Endothelial cell of hepatic sinusoid (primary cell): ENCODE measurements at regions not wholly inside any gene's neighbourhood (a gene's known extent, or its start where the extent isn't known, plus 50 kb on each side); places are given as distances from the start of the nearest gene placed in this dataset.

ENCODE experiments used
- in situ Hi-C: cut with HindIII; loops from 2 replicates; pipeline ENCODE4 v1.10.0; 2017; ENCODE audit warnings: low sequenced_read_pairs

DNA sequence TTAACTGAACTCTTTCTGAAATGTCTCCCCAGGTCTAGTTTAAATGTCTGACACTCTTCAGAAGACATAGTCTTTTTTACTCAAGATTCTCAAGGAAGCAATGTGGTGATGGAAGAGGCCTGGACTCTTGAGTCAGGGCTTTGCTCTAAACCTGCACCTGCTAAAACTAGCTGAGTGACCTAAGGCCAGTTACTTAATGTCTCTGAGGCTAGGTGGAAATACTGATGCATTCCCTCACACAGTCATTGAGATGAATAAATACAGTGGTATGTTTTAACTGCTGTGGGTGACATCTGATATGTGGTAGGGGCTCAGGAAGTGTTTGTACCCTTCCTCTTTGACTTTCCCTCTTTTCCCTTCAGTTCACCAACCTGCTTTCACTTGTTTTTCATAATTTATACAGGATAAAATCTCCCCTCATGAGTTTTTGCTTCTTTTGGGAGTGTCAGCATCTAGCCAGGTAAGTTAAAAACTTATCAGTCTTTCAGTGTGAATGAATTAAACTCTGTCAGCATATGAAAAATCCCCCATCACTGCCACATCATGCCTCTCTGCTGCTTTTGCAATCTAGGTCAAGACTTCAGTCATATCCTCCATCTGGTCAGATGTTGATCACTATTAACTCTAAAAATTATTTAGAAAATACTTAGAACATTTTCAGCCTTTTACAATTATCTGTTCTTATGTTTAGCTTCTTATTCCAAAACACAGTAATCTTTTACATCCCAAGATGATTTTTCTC, 178.7 kb upstream of the TNFAIP3 start:
- in situ Hi-C loops = no loop called here

DNA sequence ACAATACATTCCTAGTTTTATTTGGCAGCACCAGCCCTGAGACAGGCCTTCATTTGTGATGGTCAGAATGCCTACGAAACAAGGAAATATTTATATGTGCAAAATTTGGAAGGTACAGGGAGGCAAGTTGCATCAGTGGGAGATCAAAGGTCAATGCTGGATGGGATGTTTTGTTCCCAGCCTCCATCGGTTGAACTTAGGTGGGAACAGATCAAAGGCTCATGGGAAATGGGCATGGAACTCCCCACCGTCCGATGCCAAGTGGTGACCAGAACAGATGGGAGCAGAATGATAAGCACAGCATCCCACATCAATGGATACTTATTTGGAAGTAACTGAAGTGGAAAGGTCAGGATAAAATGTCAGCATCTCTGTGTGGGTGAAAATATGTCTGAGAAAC, 177.7 kb upstream of the TNFAIP3 start:
- in situ Hi-C loops = no loop called here

DNA sequence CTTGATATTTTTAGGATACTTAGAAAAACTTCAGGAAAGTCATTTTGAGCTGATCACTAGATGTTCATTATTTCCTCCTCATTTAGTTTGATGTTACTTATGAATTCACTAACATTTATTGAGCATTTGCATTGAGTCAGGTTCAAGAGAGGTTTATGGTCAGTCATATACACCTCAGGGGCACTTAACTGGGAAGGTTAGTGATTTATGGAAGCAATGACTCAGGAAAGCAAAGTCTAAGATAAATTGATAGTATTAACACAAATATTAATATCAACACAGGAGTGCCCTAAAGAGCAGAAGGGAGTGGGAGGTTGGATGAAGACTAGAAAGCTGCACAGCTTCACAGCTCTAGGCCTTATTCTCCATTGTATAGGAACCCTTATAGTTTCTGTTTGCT, 177.0 kb upstream of the TNFAIP3 start:
- in situ Hi-C loops = no loop called here

DNA sequence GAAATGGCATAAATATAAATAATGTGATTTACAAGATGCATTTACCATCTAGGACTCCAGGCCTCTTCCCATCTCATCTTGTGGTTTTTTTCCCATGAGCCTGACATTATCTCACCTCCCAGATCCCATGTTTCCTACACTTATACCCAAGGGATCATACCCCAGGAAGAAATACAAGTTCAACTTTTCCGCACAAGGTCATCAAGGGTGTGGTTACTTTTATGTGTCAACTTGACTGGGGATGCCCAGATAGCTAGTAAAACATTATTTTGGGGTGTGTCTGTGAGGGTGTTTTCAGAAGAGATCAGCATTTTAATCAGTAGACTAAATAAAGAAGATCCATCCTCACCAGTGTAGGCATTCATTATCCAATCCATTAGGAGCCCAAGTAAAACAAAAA, 176.3 kb upstream of the TNFAIP3 start:
- in situ Hi-C loops = no loop called here

DNA sequence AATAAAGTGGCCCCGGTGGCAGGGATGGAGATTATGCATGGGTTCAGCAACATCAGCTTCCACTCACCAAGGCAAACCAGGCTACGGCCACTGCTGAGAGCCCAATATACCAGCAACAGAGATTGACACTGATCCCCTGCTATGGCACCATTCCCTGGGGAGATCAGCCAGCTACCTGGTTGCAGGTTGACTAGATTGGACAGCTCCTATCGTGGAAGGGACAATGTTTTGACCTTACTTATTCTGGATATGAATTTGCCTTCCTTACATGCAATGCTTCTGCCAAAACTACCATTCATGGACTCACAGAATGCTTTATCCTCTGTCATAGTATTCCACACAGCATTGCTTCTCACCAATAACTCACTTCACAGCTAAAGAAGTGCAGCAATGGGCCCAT, 174.8 kb upstream of the TNFAIP3 start:
- in situ Hi-C loops = no loop called here

DNA sequence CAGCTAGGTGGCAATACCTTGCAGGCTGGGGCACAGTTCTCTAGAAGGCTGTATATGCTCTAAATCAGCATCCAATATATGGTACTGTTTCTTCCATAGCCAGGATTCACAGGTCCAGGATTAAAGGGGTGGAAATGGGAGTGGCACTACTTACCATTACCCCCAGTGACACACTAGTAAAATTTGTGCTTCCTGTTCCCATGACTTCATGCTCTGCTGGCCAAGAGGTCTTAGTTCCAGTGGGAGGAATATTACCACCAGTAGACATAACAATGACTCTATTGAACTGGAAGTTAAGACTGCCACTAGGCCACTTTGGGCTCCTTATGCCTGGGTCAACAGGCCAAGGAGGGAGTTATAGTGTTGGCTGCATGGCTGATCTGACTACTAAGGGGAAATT, 174.3 kb upstream of the TNFAIP3 start:
- in situ Hi-C loops = no loop called here

DNA sequence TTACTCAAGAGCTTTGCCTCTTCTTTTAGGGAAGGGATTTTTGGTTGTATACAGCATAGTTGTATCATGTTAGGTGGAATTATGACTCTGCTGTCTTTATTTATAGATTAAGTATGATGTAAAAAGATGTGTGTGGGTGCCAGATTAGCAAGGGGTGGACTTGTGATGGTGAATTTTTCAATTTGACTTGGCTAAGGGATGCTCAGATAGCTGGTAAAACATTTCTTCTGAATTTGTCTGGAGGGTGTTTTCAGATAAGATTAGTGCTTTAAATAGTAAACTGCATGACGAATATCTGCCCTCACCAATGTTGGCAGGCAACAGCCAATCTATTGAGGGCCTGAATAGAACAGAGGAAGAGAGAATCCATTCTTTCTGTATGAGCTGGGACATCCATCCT, 173.3 kb upstream of the TNFAIP3 start:
- in situ Hi-C loops = no loop called here

DNA sequence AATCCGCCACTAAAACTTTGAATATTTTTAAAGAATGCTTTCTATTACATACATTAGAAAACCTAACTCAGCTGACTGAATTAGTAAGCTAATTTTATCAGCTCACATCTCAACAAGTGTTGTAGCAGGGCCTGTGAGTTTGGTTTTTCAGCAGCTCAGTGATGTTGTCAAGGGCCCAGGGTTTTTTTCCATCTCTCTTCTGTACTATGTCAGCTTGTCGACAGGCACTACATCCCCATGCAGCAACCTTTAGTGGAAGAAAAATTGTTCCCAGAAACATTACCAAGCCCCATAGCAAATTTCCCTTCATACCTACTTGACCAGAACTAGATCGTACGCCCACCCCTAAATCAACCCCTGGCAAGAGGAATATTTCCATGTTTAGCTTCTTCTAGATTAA, 170.3 kb upstream of the TNFAIP3 start:
- in situ Hi-C loops = no loop called here

DNA sequence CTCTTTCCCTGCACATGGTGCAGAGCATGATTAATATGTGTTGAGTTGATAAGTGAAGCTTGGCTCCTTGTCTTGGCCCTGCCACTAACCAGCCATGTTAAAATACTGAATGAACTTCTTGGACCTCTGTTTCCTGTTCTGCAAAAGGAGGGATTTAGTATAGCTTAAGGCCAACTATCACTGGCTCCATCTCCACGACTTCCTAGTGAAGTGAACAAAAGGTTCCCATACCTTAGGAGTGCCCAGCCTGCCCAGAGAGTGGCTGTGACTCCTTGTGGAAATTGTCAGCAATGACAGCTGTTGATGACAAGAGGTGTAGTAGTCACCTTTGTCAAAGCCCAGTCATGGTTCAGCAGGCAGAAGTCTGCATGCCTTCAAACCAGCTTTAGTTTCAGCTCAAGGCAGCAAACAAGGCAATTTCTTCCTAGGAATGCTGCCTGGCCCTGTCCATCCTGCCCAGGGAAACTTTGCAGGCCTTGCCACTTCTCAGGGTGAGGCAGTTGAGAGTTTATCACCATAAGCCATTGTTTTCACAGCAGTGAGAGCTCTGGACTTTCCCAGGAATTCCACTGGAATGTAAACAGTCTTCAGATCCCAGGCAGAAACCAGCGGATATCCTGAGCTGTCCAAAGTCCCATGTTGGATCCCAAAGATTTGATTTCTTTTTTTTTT, 169.7 kb upstream of the TNFAIP3 start:
- in situ Hi-C loops = no loop called here

DNA sequence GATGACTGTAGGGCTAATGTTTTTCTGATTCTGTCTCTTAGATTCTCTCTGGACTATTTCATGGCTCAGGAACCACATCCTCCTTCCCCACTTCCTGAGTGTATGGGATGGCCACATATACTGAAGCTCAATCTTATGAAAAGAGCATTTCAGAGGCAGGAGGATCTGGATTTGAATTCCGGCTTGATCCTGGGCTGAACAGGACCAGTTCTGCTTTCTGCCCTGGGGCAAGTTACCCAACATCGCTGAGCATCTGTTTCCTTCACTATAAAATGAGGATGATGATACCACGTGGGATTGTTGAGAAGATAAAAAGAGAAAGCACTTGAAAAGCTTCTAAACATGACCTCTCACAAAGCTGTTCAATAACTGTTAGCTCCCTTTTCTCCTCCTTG, 168.4 kb upstream of the TNFAIP3 start:
- in situ Hi-C loops = no loop called here

DNA sequence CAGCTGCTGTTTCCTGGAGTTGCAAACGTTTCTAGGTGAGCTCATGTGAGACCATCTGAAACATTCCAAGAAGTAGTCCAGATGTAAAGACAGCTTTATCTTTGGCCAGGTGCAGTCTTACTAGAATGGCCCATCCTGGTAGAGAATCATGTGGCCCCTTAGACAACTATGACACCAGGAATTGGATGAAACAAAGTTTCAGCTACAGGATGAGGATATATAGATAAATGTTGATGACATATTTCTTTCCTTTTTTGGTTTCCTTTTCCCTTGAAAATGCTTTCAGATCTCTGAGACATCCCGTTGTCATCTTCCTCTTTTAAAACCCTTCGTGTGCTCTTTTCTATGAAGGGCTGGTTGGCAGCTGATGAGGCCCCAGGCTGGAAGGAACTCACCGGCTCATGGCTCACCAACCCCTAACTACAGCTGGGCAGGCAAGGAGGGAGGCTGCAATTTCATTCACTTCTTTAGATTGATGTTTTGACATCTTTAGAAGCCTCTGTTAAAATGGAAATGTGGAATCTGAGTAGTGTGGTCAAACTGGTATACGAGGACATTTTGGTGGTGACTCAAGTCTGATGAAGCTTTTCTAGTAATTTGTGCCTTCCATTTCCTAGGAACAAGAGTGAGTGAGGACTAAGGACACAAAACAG, 167.9 kb upstream of the TNFAIP3 start:
- in situ Hi-C loops = no loop called here

DNA sequence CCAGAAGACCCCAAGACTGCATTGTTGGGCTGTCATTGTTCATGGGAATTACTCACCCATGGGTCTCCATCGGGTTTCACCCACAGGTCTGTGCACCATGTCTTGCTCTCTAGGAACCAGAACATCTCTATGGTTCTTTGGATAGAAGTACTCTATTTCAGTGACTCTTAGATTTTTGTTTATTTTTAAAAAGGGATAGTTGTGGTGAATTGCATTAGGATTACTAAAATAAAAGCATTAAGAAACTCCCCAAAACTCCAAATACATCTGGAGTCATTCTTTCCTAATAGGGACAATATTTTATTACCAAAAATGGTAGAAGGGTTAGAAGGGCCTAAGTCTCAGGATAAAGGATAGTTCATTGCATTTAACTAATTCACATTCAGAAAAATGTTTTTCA, 166.9 kb upstream of the TNFAIP3 start:
- in situ Hi-C loops = no loop called here

DNA sequence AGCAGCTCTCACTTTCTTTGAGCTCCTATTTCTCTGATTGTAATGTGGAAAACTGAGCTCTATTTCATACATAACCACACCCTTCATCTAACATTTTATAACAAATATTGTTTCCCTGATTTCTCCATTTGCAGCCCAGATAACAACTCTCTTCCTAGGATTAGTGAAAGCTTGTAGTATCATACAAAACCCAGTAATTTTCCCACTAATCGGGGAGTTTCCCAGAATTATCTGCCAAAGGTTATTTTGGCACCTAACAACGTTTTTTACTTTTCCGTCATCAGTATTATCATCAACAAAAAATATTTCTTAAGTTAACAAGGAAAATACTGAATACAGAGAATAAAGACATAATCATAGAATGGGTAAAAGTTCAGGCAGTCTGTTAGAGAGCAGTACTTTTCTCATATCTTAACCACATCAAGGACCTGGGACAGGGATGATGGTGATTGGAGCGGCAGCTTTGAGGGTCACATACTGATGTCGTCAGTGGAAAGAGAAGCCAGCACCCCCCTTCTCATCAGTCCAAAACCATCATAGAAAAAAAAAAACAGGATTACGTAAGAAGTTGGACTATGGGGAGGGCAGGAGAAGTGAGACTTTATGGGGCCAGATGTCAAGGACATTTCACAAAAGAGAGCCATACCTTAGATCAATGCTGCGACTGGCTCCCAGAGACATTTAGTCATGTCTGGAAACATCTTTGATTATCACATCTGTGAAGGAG, 166.1 kb upstream of the TNFAIP3 start:
- in situ Hi-C loops = no loop called here

DNA sequence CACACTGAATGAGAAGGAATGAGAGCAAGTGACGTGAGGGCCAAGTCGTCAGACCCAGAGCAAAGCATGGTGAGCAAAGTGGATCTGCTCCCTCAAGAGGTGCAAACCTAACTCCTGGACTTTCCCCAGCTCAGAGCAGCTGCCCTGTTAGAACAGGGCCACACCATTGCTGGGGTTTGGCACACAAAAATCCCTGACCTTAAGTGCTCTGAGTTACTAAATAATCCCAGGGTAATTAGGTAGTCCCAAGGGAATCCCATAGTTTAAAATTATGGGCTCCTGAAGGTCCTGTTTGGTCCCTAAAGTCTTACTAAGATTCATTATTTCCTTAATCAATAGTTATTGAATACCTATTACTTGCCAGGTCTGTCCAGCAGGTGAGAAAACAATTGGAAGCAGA, 165.1 kb upstream of the TNFAIP3 start:
- in situ Hi-C loops = no loop called here

DNA sequence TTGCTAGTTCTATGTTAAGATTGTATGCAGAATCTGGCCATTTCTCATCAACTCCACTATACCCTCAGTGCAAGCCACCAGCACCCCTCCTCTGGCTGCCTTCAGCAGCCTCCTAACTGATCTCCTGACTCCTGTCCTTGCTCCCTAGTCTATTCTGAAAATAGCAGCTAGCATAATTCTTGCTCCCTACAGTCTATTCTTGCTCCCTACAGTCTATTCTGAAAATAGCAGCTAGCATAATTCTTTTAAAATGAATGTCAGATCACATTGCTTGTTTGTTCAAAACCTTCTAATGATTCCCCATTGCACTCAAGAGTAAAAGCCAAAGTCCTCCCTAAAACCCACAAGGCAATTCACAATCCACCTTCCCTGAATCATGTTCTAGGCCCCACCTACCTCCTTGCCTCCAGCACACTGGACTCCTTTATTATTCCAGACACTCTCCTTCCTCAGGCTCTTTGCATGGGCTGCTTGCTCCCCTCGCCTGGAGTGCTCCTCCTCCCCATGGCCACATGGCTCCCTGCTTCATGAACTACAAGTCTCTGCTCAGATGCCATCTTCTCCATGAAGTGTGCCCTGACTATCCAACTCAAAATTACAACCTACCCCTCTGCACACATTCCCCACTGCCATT, 164.2 kb upstream of the TNFAIP3 start:
- in situ Hi-C loops = no loop called here

DNA sequence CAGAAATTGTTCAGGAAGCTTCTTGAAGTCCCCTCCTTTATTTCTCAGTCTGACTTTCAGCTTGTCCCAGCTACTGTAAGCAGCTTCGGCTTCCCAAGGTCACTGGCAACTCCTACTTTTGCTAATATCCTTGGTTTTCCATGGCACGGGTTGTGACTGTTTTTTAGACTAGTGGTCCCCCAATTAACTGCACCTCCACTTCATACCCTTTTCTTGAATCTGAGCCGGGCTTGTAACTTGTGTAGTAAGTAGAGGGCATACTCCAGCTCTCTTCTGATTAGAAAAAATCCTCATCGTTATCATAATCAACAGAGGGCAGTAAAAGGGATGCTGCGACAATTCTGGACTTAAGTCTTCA, 162.3 kb upstream of the TNFAIP3 start:
- in situ Hi-C loops = no loop called here

DNA sequence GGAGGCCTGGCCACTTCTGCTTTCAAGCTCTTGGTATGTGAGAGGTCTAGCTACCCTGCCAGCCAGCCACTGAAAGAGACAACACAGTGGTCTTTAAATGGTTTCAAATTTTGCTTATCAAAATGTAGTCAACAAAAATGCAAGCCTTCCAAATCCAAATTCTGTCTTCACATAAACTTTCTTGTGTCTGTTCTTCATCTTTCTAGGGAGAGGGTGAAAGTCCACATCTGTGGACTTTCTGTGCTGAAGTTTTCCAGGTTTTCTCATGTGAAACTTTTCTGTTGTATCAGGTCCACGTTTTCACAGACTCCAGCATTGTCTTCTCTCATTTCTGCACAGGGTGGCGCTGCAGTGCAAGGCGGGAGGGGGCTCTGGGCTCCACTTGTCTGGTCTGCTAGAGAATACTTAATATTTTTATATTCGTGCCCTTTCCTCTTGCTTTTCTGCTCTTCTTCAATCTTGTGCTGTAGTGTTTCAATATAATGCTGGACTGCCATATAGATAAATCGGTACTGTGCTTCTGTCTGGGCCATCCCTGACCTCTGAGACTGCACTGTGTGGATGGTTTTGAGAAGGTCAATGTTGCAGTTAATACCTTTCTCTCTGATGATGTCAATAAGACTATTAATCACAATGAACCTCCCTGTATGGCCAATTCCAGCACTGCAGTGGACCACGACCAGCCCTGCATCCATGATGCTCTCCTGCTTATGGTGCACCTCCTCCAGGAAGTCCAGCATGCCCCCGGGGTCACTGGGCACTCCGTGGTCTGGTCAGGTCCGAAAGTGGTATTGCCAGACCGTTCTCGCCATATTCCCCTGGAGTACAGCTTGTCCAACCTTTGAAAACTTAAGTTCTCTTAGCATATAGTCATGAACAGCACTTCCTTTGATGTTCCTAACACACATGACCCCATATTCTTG, 161.6 kb upstream of the TNFAIP3 start:
- in situ Hi-C loops = no loop called here

DNA sequence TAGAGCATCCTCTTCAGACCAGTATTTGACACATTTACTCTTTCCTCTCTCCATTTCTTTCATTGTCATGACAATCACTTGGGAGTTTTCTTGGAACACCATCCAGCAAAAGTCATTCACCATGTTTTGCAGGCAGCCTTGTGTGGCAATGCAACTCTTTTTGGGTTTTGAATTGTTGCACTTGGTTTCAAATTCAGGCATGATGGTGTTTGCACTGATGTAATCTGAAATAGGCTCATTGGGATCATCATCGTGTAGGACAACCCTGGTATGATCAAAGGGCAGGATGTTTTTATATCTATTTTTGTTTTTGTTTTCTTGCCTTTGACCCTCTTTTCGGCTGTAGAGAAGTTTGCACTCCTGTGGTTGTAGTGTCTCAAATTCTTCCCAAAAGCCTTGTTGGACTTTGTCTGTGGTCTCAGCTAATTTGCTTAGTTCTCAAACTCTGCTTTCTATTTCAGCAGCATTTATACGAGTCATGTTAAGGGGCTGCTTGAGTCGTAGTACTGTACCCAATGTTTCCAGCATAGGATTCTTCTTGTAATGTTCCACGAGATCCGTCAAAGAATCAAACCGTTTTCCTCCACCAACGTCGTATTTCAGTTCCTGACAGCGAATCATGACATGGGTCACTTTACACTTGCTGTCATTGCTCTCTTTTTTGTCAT, 160.8 kb upstream of the TNFAIP3 start:
- in situ Hi-C loops = no loop called here

DNA sequence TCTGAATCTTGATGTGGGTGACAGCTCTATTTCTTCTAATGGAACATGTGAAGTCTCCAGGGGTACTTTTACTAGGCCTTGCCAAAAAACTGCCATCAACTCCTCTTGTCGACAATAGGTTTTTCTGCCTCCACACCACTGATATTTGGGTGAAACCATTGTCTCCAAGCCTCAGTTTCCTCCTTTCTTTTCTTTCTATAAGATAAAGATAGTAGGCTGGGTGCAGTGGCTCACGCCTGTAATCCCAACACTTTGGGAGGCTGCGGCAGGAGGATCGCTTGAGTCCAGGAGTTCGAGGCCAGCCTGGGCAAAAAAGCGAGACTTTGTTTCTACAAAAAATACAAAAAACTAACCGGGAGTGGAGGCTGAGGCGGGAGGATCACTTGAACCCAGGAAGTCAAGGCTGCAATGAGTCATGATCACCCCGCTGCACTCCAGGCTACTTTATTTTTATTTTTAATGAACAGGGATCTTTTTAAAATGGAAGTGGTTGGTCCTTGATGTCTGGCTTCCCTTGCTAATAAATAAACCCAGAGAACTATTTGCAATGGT, 159.9 kb upstream of the TNFAIP3 start:
- in situ Hi-C loops = no loop called here
